NT2/D1 (cell line): ENCODE measurements at regions not wholly inside any gene's neighbourhood (a gene's known extent, or its start where the extent isn't known, plus 50 kb on each side); places are given as distances from the start of the nearest gene placed in this dataset.

Experiments
- SUZ12 ChIP-seq: IDR thresholded peaks from 2 replicates; pipeline ENCODE4 v1.6.1; 2011; ENCODE audit not compliant: insufficient read length, insufficient read depth; ENCODE audit errors: extremely low read depth
- YY1 ChIP-seq: IDR thresholded peaks from 2 replicates; pipeline ENCODE4 v1.6.1; 2011; ENCODE audit not compliant: insufficient read length, insufficient read depth
- ZNF274 ChIP-seq: IDR thresholded peaks from 2 replicates; pipeline ENCODE4 v1.6.1; 2011; ENCODE audit warnings: mild to moderate bottlenecking, low read depth, low read length

GRCh38 chr6:137783710-137784109 is 83.3 kb upstream of the TNFAIP3 start:
- TF ChIP-seq ZNF274 (no peak), SUZ12 (no peak), YY1 (no peak)
